Pancreas (tissue), 10 donors: ENCODE measurements at regions not wholly inside any gene's neighbourhood (a gene's known extent, or its start where the extent isn't known, plus 50 kb on each side); places are given as distances from the start of the nearest gene placed in this dataset.

Source experiments
- ATAC-seq, 4 donors: fragments of 200-7000 bp; cut with Tn5 transposase; one replicate each; pipeline versions ENCODE4 v1.8.0 to v1.9.1; 2020; ENCODE audit warnings: mild to moderate bottlenecking in 4 of 4, moderate library complexity in 4 of 4
- DNase-seq, 6 donors: peaks; one replicate each; pipeline ENCODE4 v3.0.0-alpha.2; 2020
- FAIRE-seq: peaks from 2 replicates; lab custom pipeline; 2012; peaks lifted over from hg19 to GRCh38; lab: Jason Lieb, UNC
- H3K27ac ChIP-seq, 4 donors: fragments of 200-600 bp; sonication (generic); 1 replicate in 3 of 4; 2 replicates in 1 of 4; pipeline versions ENCODE4 v1.5.0 to v1.8.0; 2020
- H3K27me3 ChIP-seq, 4 donors: fragments of 200-600 bp; one replicate each; pipeline ENCODE4 v1.8.0; 2021
- H3K36me3 ChIP-seq, 3 donors: fragments of 200-600 bp; sonication (generic) in 1 of 3; one replicate each; pipeline versions ENCODE4 v1.5.0 to v1.8.0; 2020 to 2021
- H3K4me1 ChIP-seq, 3 donors: fragments of 200-600 bp; one replicate each; pipeline ENCODE4 v1.8.0; 2021
- H3K4me3 ChIP-seq, 4 donors: fragments of 200-600 bp; sonication (generic) in 2 of 4; one replicate each; pipeline versions ENCODE4 v1.5.0 to v1.8.0; 2020 to 2021
- H3K9me3 ChIP-seq, 4 donors: fragments of 200-600 bp; one replicate each; pipeline ENCODE4 v1.8.0; 2021
- WGBS, 2 donors: extraction: QIAGEN DNeasy Blood & Tissue Kit; methylation state at CpG; one replicate each; pipeline ENCODE4 v1.1.7; 2013; 5-methylcytosine and 5-hydroxymethylcytosine counted together
- intact Hi-C, 3 donors: fragments of 100-400 bp; cut with DNase I; formaldehyde crosslinking; loops; one replicate each; pipeline versions ENCODE4 v1.11.1 to v1.14.2; 2022
- TF ChIP-seq, protein P1 (sequence below), 4 donors: fragments of 200-600 bp; sonication (generic) in 3 of 4; IDR thresholded peaks; one replicate each; pipeline versions ENCODE4 v1.5.0 to v1.8.0; 2021; ENCODE audit warnings: antibody characterized with exemption in 4 of 4
- donor health status: healthy with polysubstance abuse.
- donor health status: DM: no; HTN: no; CAD: no; lungs with moderate emphysema.
- donor health status: DM: no; HTN: no; CAD: no.
- donor health status: control.
- donor health status: control.
- donor health status: Bipolar disorder and iron deficiency.
- donor health status: DM: yes; HTN: yes; CAD: no.
- donor health status: DM: no; HTN: no; CAD: no.
- donor health status: DM: no; HTN: no; CAD: no.
- donor health status: DM: yes; HTN: yes; CAD: no.

DNA sequence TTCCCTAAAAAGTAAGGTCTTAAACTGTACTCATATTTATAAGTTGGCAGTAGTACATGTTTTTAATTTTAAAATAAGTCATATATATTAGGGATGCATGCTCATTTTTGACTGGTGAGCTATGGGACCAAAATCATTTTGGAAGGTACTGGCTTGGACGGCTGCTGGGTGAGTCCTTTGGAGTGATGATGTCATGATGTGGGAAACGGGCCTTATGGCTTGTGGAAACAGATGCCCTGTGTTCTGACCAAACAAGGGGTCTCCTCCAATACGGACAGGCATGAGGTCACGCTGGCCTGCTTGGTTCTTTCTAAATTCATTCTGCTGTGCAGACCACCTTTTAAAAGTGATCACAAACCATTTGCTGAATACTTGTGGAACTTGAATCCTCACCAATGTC, 109.2 kb upstream of the MGAT5 start:
- WGBS, 2 donors = 54 to 56% methylated on average over 4 of the region's 4 CpGs
- Histone ChIP-seq H3K36me3 (no peaks in the 10 kb centered on the region), H3K4me1 (peaks cover 27 to 36% (median 28%) of the 10 kb centered on the region in 3 donors), H3K27me3 (no peaks in the 10 kb centered on the region), H3K9me3 (no peaks in the 10 kb centered on the region), H3K27ac (no peak overlapping the region), H3K4me3 (no peak overlapping the region)
- no peak for FAIRE-seq
- intact Hi-C loops = no loop called here
- peak in 1 of 4 donors; percentile 38 for ATAC-seq
- peak in 1 of 6 donors; percentile 33 for DNase-seq
- TF ChIP-seq, protein P1, sequence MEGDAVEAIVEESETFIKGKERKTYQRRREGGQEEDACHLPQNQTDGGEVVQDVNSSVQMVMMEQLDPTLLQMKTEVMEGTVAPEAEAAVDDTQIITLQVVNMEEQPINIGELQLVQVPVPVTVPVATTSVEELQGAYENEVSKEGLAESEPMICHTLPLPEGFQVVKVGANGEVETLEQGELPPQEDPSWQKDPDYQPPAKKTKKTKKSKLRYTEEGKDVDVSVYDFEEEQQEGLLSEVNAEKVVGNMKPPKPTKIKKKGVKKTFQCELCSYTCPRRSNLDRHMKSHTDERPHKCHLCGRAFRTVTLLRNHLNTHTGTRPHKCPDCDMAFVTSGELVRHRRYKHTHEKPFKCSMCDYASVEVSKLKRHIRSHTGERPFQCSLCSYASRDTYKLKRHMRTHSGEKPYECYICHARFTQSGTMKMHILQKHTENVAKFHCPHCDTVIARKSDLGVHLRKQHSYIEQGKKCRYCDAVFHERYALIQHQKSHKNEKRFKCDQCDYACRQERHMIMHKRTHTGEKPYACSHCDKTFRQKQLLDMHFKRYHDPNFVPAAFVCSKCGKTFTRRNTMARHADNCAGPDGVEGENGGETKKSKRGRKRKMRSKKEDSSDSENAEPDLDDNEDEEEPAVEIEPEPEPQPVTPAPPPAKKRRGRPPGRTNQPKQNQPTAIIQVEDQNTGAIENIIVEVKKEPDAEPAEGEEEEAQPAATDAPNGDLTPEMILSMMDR (IDR thresholded peaks at IDR 0.05) = no peak

DNA sequence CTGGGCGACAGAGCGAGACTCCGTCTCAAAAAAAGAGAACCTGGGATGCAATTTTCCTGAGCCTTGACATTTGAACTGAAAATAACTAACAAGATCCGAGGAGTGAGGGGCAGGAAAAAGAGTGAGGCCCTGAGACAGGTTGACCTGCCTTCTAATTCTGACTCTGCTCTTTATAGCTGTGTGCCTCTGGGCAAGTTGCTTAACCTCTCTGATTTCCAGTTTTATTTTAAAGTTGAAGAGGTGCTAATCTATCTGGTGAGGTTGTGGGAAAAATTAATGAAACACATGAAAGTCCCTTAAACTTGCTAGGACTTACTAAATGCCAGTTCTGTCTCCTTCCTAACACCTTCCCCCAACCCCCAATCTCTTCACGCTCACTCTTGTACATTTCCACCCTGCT, 108.4 kb upstream of the MGAT5 start:
- TF ChIP-seq, protein P1 (IDR thresholded peaks at IDR 0.05) = no peak
- no peak for ATAC-seq
- no peak for DNase-seq
- Histone ChIP-seq H3K4me1 (peaks cover 18 to 27% (median 19%) of the 10 kb centered on the region in 3 donors), H3K9me3 (no peaks in the 10 kb centered on the region), H3K27ac (no peak overlapping the region), H3K36me3 (no peaks in the 10 kb centered on the region), H3K27me3 (no peaks in the 10 kb centered on the region), H3K4me3 (no peak overlapping the region)
- FAIRE-seq = no peak
- WGBS, 2 donors = 93% methylated on average over 5 of the region's 5 CpGs
- intact Hi-C loops = no loop called here

DNA sequence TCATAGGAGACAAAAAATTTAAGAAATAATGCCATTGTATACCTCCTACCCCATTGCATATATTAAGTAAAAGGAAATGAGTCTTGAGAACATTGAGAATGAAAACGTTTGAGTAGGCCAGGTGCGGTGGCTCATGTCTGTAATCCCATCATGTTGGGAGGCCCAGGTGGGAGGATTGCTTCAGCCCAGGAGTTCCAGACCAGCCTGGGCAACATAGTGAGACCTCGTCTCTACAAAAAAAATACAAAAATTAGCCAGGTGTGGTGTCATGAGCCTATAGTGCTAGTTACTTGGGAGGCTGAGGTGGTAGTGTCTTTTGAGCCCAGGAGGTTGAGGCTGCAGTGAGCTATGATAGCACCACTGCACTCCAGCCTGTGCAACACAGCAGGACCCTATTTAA, 107.7 kb upstream of the MGAT5 start:
- TF ChIP-seq, protein P1 (IDR thresholded peaks at IDR 0.05) = no peak
- intact Hi-C loops = no loop called here
- Histone ChIP-seq H3K4me1 (peaks cover 12 to 20% (median 13%) of the 10 kb centered on the region in 3 donors), H3K4me3 (no peak overlapping the region), H3K36me3 (no peaks in the 10 kb centered on the region), H3K9me3 (no peaks in the 10 kb centered on the region), H3K27me3 (no peaks in the 10 kb centered on the region), H3K27ac (no peak overlapping the region)
- WGBS, 2 donors = 69 to 70% methylated on average over 3 of the region's 3 CpGs
- ATAC-seq (no peak), DNase-seq (no peak), FAIRE-seq (no peak)

DNA sequence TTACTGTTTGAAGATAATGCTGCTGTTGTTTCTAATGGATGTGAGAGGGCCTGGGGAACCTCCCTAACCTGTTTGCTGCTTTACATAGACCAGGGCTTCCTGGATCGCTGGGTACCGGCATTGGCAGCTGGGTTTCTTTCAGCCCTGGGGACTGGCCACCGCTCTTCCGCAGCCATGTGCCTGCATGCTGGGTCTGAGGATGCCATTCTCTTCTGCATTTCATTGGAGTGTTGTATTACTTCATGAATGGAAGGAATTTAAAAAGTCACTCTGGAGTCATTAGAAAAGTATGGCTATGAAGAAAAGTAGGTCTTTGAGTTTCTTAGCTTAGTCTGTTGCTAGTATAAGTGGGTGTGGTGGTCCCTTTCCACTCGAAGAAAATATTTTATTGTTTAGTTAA, 107.3 kb upstream of the MGAT5 start:
- Histone ChIP-seq H3K27me3 (no peaks in the 10 kb centered on the region), H3K4me1 (peaks cover 9 to 18% (median 10%) of the 10 kb centered on the region in 3 donors), H3K9me3 (no peaks in the 10 kb centered on the region), H3K27ac (no peak overlapping the region), H3K36me3 (no peaks in the 10 kb centered on the region), H3K4me3 (no peak overlapping the region)
- TF ChIP-seq, protein P1 (IDR thresholded peaks at IDR 0.05) = no peak
- FAIRE-seq (no peak), DNase-seq (no peak), ATAC-seq (peak in 2 of 4 donors; percentile 48 to 56)
- 55 to 61% methylated on average over 5 of the region's 5 CpGs for WGBS, 2 donors
- intact Hi-C loops = no loop called here

- no peaks in the 10 kb centered on the region for H3K27me3 ChIP-seq
- intact Hi-C loops = no loop called here
- no peaks in the 10 kb centered on the region for H3K36me3 ChIP-seq
- no peak overlapping the region for H3K27ac ChIP-seq
- H3K4me1 ChIP-seq = peaks cover 0 to 5% (median 2%) of the 10 kb centered on the region in 3 donors
- DNase-seq (no peak), FAIRE-seq (no peak), ATAC-seq (no peak)
- TF ChIP-seq, protein P1 (IDR thresholded peaks at IDR 0.05) = no peak
- H3K9me3 ChIP-seq = no peaks in the 10 kb centered on the region
- 73 to 79% methylated on average over 2 of the region's 2 CpGs for WGBS, 2 donors
- no peak overlapping the region for H3K4me3 ChIP-seq
Observed at GRCh38 chr2:134148172-134148571, 105.7 kb upstream of the MGAT5 start.
